Endothelial cell (in vitro differentiated cells): ENCODE measurements at regions not wholly inside any gene's neighbourhood (a gene's known extent, or its start where the extent isn't known, plus 50 kb on each side); places are given as distances from the start of the nearest gene placed in this dataset.

Experiments
- DNase-seq: peaks from one replicate; pipeline ENCODE4 v3.0.0; 2021; ENCODE audit warnings: low spot score
- H3K27ac Mint-ChIP-seq: one replicate; pipeline ENCODE4 v1.8.0; 2021; ENCODE audit warnings: mixed read lengths, inconsistent platforms; ENCODE audit not compliant: unreplicated experiment
- H3K27me3 Mint-ChIP-seq: one replicate; pipeline ENCODE4 v1.8.0; 2021; ENCODE audit warnings: mild to moderate bottlenecking, moderate library complexity, mixed read lengths, inconsistent platforms; ENCODE audit not compliant: unreplicated experiment
- H3K36me3 Mint-ChIP-seq: one replicate; pipeline ENCODE4 v1.8.0; 2021; ENCODE audit warnings: mild to moderate bottlenecking, low read depth, mixed read lengths, inconsistent platforms; ENCODE audit not compliant: unreplicated experiment
- H3K4me1 Mint-ChIP-seq: one replicate; pipeline ENCODE4 v1.8.0; 2021; ENCODE audit warnings: mild to moderate bottlenecking, mixed read lengths, inconsistent platforms; ENCODE audit not compliant: unreplicated experiment
- H3K4me3 Mint-ChIP-seq: one replicate; pipeline ENCODE4 v1.8.0; 2021; ENCODE audit warnings: mild to moderate bottlenecking, mixed read lengths, inconsistent platforms; ENCODE audit not compliant: unreplicated experiment
- H3K9me3 Mint-ChIP-seq: one replicate; pipeline ENCODE4 v1.8.0; 2021; ENCODE audit warnings: mixed read lengths, inconsistent platforms; ENCODE audit not compliant: unreplicated experiment
- CTCF ChIP-seq: fragments of 200-600 bp; sonication (generic); IDR thresholded peaks from one replicate; pipeline ENCODE4 v1.5.0; 2021; ENCODE audit warnings: antibody characterized with exemption; ENCODE audit not compliant: unreplicated experiment

GRCh38 chr12:107525063-107525718 is 160.4 kb upstream of the PWP1 start:
- Mint-ChIP-seq H3K4me1 (no peaks in the 10 kb centered on the region), H3K36me3 (no peaks in the 10 kb centered on the region)
- no peak for TF ChIP-seq CTCF

GRCh38 chr12:107525719-107526554 is 159.7 kb upstream of the PWP1 start:
- H3K27ac Mint-ChIP-seq: no peak overlapping the region
- H3K27me3 Mint-ChIP-seq: peaks cover 1% of the 10 kb centered on the region
- DNase-seq: no peak
- no peaks in the 10 kb centered on the region for H3K4me1 Mint-ChIP-seq
- H3K36me3 Mint-ChIP-seq: no peaks in the 10 kb centered on the region
- H3K4me3 Mint-ChIP-seq: no peak overlapping the region
- no peaks in the 10 kb centered on the region for H3K9me3 Mint-ChIP-seq
- TF ChIP-seq CTCF: no peak

More at GRCh38 chr12:107525063-107525718, 160.4 kb upstream of the PWP1 start:
- H3K27me3 Mint-ChIP-seq: peaks cover 1% of the 10 kb centered on the region
- no peaks in the 10 kb centered on the region for H3K9me3 Mint-ChIP-seq
- H3K27ac Mint-ChIP-seq: no peak overlapping the region
- no peak overlapping the region for H3K4me3 Mint-ChIP-seq
- no peak for DNase-seq

GRCh38 chr12:107526555-107527180 is 158.9 kb upstream of the PWP1 start:
- no peak for TF ChIP-seq CTCF
- H3K36me3 Mint-ChIP-seq: no peaks in the 10 kb centered on the region
- DNase-seq: no peak
- H3K4me1 Mint-ChIP-seq: no peaks in the 10 kb centered on the region
- H3K27me3 Mint-ChIP-seq: peaks cover 1% of the 10 kb centered on the region
- H3K27ac Mint-ChIP-seq: no peak overlapping the region
- H3K4me3 Mint-ChIP-seq: no peak overlapping the region
- H3K9me3 Mint-ChIP-seq: no peaks in the 10 kb centered on the region

- Mint-ChIP-seq H3K4me1 (no peaks in the 10 kb centered on the region), H3K4me3 (no peak overlapping the region), H3K27me3 (no peaks in the 10 kb centered on the region), H3K27ac (no peak overlapping the region), H3K9me3 (no peaks in the 10 kb centered on the region), H3K36me3 (no peaks in the 10 kb centered on the region)
- no peak for TF ChIP-seq CTCF
- DNase-seq: no peak
Measured at GRCh38 chr12:107528731-107529365, 156.8 kb upstream of the PWP1 start.
